Keratinocyte (primary cell): ENCODE measurements at regions not wholly inside any gene's neighbourhood (a gene's known extent, or its start where the extent isn't known, plus 50 kb on each side); places are given as distances from the start of the nearest gene placed in this dataset.

Experiments used
- DNase-seq: peaks from one replicate; pipeline ENCODE4 v3.0.0-alpha.2; 2011; ENCODE audit warnings: low read depth, missing footprints, low spot score
- FAIRE-seq: peaks from 2 replicates; lab custom pipeline; 2011; peaks lifted over from hg19 to GRCh38; lab: Jason Lieb, UNC
- H2AFZ ChIP-seq: 2 replicates; pipeline ENCODE4 v1.6.0; 2012; ENCODE audit warnings: low read length, control low read depth, inconsistent platforms; ENCODE audit not compliant: control insufficient read depth
- H3K27ac ChIP-seq: 2 replicates; pipeline ENCODE4 v1.5.1; 2011; ENCODE audit warnings: low read length; ENCODE audit not compliant: control insufficient read depth, insufficient read depth
- H3K27me3 ChIP-seq: 3 replicates; pipeline ENCODE4 v1.6.0; 2011; ENCODE audit warnings: low read length; ENCODE audit not compliant: control insufficient read depth, insufficient read depth; ENCODE audit errors: extremely low read depth
- H3K36me3 ChIP-seq, 2 experiments: 2 replicates in 1 of 2; 3 replicates in 1 of 2; pipeline ENCODE4 v1.5.1; 2011; ENCODE audit warnings: low read length in 2 of 2, mild to moderate bottlenecking in 1 of 2; ENCODE audit not compliant: control insufficient read depth in 2 of 2, insufficient read depth in 2 of 2; ENCODE audit errors: extremely low read depth in 1 of 2
- H3K4me1 ChIP-seq: 3 replicates; pipeline ENCODE4 v1.5.1; 2011; ENCODE audit warnings: low read length; ENCODE audit not compliant: control insufficient read depth, insufficient read depth; ENCODE audit errors: extremely low read depth
- H3K4me2 ChIP-seq: 3 replicates; pipeline ENCODE4 v1.6.0; 2011; ENCODE audit warnings: low read depth, low read length; ENCODE audit not compliant: control insufficient read depth, insufficient read depth; ENCODE audit errors: extremely low read depth
- H3K4me3 ChIP-seq, 3 experiments: fragments of 200-600 bp in 1 of 3; sonication (generic) in 1 of 3; 2 replicates in 2 of 3; 3 replicates in 1 of 3; pipeline ENCODE4 v1.5.1; 2011 to 2016; ENCODE audit warnings: low read length in 3 of 3, mild to moderate bottlenecking in 3 of 3, control low read depth in 2 of 3, inconsistent platforms in 1 of 3, low read depth in 1 of 3, mixed read lengths in 1 of 3, mixed run types in 1 of 3, moderate library complexity in 1 of 3; ENCODE audit not compliant: control insufficient read depth in 2 of 3, insufficient read depth in 2 of 3; ENCODE audit errors: extremely low read depth in 1 of 3
- H3K79me2 ChIP-seq: 2 replicates; pipeline ENCODE4 v1.6.0; 2012; ENCODE audit warnings: low read length; ENCODE audit not compliant: control insufficient read depth, insufficient read depth
- H3K9ac ChIP-seq: 3 replicates; pipeline ENCODE4 v1.6.0; 2011; ENCODE audit warnings: low read length; ENCODE audit not compliant: control insufficient read depth, insufficient read depth; ENCODE audit errors: extremely low read depth
- H3K9me1 ChIP-seq: 3 replicates; pipeline ENCODE4 v1.6.0; 2011; ENCODE audit warnings: low read length; ENCODE audit not compliant: control insufficient read depth, insufficient read depth; ENCODE audit errors: extremely low read depth
- H3K9me3 ChIP-seq: 2 replicates; pipeline ENCODE4 v1.5.1; 2012; ENCODE audit warnings: low read depth, low read length; ENCODE audit not compliant: control insufficient read depth
- H4K20me1 ChIP-seq: 3 replicates; pipeline ENCODE4 v1.6.0; 2011; ENCODE audit warnings: low read length; ENCODE audit not compliant: control insufficient read depth, insufficient read depth; ENCODE audit errors: extremely low read depth
- EZH2 ChIP-seq: IDR thresholded peaks from one replicate; pipeline ENCODE4 v1.6.1; 2012; ENCODE audit warnings: inconsistent platforms, mild to moderate bottlenecking, low read length, moderate library complexity
- dilution Hi-C: fragments of 300-500 bp; cut with MboI; formaldehyde crosslinking; loops from one replicate; pipeline ENCODE4 v1.7.0; 2020; ENCODE audit warnings: low sequenced_read_pairs; ENCODE audit not compliant: extremely low pct_ligation_motif_present
- TF ChIP-seq, protein P1 (sequence below), 3 experiments: IDR thresholded peaks in 1 of 3; conservative IDR thresholded peaks in 1 of 3; optimal IDR thresholded peaks in 1 of 3; 2 replicates in 2 of 3; 3 replicates in 1 of 3; pipeline versions ENCODE3 to v1.5.1; 2011; ENCODE audit warnings: low read length in 3 of 3, mild to moderate bottlenecking in 3 of 3, moderate library complexity in 2 of 3, control low read depth in 1 of 3, inconsistent platforms in 1 of 3; ENCODE audit not compliant: insufficient read depth in 2 of 3; ENCODE audit errors: extremely low read depth in 1 of 3

DNA sequence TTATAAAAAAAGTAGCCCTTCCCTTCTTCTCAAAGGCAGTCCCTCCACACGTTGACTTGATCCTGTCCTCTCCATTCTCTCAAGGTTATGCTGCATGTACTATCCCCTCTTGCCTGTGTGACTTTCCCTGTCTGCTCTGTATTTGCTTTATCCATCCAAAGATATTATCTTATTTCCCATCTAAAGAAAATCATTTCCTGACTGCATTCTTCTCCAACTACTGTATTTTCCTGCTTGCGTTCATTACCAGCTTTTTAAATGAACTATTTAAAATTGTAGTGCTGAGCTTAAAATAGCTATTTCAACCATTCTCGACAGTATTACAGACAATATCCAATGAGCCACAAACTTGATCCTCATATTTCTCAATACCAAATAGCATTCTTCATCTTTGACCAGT lies 716.0 kb upstream of the REG3G start:
- dilution Hi-C loops, result no loop called here
- no peaks in the 10 kb centered on the region for H3K9me1 ChIP-seq
- no peak overlapping the region for H3K9ac ChIP-seq
- no peaks in the 10 kb centered on the region for H3K36me3 ChIP-seq
- no peak for DNase-seq
- H3K4me3 ChIP-seq, result no peak overlapping the region
- no peak overlapping the region for H3K4me2 ChIP-seq
- no peaks in the 10 kb centered on the region for H3K27me3 ChIP-seq
- H4K20me1 ChIP-seq, result no peaks in the 10 kb centered on the region
- no peak overlapping the region for H3K27ac ChIP-seq
- H2AFZ ChIP-seq, result no peak overlapping the region
- TF ChIP-seq, protein P1, sequence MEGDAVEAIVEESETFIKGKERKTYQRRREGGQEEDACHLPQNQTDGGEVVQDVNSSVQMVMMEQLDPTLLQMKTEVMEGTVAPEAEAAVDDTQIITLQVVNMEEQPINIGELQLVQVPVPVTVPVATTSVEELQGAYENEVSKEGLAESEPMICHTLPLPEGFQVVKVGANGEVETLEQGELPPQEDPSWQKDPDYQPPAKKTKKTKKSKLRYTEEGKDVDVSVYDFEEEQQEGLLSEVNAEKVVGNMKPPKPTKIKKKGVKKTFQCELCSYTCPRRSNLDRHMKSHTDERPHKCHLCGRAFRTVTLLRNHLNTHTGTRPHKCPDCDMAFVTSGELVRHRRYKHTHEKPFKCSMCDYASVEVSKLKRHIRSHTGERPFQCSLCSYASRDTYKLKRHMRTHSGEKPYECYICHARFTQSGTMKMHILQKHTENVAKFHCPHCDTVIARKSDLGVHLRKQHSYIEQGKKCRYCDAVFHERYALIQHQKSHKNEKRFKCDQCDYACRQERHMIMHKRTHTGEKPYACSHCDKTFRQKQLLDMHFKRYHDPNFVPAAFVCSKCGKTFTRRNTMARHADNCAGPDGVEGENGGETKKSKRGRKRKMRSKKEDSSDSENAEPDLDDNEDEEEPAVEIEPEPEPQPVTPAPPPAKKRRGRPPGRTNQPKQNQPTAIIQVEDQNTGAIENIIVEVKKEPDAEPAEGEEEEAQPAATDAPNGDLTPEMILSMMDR (optimal IDR thresholded peaks at IDR 0.05 in 1 of 3, IDR thresholded peaks at IDR 0.05 in 1 of 3, conservative IDR thresholded peaks at IDR 0.05 in 1 of 3; ENCODE audit: extremely low read depth in 1 of 3, insufficient read depth in 2 of 3, low read length in 3 of 3), result no peak
- no peak for TF ChIP-seq EZH2
- H3K79me2 ChIP-seq, result no peaks in the 10 kb centered on the region
- H3K4me1 ChIP-seq, result no peaks in the 10 kb centered on the region
- FAIRE-seq, result no peak
- no peaks in the 10 kb centered on the region for H3K9me3 ChIP-seq

DNA sequence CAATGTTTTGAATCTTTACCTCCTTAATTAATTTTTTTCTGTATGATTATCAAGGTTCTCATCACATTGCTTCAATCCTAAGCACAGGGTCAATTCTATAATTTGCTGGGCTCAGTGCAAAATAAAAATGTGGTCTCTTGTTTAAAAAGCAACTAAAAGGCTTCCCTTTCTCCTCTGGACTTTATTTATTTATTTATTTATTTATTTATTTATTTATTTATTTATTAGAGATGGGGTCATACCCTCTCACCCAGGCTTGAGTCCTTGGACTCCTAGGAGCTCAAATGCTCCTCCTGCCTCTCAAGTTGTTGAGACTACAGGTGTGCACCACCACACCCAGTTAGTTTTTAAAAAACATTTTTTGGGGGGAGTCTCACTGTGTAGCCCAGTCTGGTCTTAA lies 710.1 kb upstream of the REG3G start:
- Histone ChIP-seq H2AFZ (no peak overlapping the region), H3K9me1 (no peaks in the 10 kb centered on the region), H3K27me3 (no peaks in the 10 kb centered on the region), H3K79me2 (no peaks in the 10 kb centered on the region), H3K36me3 (no peaks in the 10 kb centered on the region), H3K9ac (no peak overlapping the region), H3K9me3 (no peaks in the 10 kb centered on the region), H3K27ac (no peak overlapping the region), H3K4me1 (no peaks in the 10 kb centered on the region), H4K20me1 (no peaks in the 10 kb centered on the region), H3K4me3 (no peak overlapping the region), H3K4me2 (no peak overlapping the region)
- TF ChIP-seq, protein P1 (optimal IDR thresholded peaks at IDR 0.05 in 1 of 3, IDR thresholded peaks at IDR 0.05 in 1 of 3, conservative IDR thresholded peaks at IDR 0.05 in 1 of 3; ENCODE audit: extremely low read depth in 1 of 3, insufficient read depth in 2 of 3, low read length in 3 of 3), result no peak
- no peak for TF ChIP-seq EZH2
- DNase-seq (no peak), FAIRE-seq (no peak)
- dilution Hi-C loops, result no loop called here
